ENCODE measurements at regions not wholly inside any gene's neighbourhood (a gene's known extent, or its start where the extent isn't known, plus 50 kb on each side); places are given as distances from the start of the nearest gene placed in this dataset.

GRCh38 chr6:111997853-111998208 lies 56.1 kb upstream of the CCN6 start (continued):
- TF ChIP-seq, protein P1, sequence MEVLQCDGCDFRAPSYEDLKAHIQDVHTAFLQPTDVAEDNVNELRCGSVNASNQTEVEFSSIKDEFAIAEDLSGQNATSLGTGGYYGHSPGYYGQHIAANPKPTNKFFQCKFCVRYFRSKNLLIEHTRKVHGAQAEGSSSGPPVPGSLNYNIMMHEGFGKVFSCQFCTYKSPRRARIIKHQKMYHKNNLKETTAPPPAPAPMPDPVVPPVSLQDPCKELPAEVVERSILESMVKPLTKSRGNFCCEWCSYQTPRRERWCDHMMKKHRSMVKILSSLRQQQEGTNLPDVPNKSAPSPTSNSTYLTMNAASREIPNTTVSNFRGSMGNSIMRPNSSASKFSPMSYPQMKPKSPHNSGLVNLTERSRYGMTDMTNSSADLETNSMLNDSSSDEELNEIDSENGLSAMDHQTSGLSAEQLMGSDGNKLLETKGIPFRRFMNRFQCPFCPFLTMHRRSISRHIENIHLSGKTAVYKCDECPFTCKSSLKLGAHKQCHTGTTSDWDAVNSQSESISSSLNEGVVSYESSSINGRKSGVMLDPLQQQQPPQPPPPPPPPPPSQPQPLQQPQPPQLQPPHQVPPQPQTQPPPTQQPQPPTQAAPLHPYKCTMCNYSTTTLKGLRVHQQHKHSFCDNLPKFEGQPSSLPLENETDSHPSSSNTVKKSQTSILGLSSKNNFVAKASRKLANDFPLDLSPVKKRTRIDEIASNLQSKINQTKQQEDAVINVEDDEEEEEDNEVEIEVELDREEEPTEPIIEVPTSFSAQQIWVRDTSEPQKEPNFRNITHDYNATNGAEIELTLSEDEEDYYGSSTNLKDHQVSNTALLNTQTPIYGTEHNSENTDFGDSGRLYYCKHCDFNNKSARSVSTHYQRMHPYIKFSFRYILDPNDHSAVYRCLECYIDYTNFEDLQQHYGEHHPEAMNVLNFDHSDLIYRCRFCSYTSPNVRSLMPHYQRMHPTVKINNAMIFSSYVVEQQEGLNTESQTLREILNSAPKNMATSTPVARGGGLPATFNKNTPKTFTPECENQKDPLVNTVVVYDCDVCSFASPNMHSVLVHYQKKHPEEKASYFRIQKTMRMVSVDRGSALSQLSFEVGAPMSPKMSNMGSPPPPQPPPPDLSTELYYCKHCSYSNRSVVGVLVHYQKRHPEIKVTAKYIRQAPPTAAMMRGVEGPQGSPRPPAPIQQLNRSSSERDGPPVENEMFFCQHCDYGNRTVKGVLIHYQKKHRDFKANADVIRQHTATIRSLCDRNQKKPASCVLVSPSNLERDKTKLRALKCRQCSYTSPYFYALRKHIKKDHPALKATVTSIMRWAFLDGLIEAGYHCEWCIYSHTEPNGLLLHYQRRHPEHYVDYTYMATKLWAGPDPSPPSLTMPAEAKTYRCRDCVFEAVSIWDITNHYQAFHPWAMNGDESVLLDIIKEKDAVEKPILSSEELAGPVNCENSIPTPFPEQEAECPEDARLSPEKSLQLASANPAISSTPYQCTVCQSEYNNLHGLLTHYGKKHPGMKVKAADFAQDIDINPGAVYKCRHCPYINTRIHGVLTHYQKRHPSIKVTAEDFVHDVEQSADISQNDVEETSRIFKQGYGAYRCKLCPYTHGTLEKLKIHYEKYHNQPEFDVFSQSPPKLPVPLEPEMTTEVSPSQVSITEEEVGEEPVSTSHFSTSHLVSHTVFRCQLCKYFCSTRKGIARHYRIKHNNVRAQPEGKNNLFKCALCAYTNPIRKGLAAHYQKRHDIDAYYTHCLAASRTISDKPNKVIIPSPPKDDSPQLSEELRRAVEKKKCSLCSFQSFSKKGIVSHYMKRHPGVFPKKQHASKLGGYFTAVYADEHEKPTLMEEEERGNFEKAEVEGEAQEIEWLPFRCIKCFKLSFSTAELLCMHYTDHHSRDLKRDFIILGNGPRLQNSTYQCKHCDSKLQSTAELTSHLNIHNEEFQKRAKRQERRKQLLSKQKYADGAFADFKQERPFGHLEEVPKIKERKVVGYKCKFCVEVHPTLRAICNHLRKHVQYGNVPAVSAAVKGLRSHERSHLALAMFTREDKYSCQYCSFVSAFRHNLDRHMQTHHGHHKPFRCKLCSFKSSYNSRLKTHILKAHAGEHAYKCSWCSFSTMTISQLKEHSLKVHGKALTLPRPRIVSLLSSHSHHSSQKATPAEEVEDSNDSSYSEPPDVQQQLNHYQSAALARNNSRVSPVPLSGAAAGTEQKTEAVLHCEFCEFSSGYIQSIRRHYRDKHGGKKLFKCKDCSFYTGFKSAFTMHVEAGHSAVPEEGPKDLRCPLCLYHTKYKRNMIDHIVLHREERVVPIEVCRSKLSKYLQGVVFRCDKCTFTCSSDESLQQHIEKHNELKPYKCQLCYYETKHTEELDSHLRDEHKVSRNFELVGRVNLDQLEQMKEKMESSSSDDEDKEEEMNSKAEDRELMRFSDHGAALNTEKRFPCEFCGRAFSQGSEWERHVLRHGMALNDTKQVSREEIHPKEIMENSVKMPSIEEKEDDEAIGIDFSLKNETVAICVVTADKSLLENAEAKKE (CRISPR knock-in tag; IDR thresholded peaks at IDR 0.05), result no peak
- no peak for TF ChIP-seq ZNF114 (CRISPR knock-in tag; IDR thresholded peaks at IDR 0.05)
- TF ChIP-seq STAT1 (IDR thresholded peaks at IDR 0.05; ENCODE audit: unreplicated experiment), result no peak
- TF ChIP-seq CREB1 (CRISPR knock-in tag; IDR thresholded peaks at IDR 0.05; ENCODE audit: low read depth), result no peak
- TF ChIP-seq NANOG (IDR thresholded peaks at IDR 0.05; ENCODE audit: borderline replicate concordance), result no peak
- TF ChIP-seq, protein P2, sequence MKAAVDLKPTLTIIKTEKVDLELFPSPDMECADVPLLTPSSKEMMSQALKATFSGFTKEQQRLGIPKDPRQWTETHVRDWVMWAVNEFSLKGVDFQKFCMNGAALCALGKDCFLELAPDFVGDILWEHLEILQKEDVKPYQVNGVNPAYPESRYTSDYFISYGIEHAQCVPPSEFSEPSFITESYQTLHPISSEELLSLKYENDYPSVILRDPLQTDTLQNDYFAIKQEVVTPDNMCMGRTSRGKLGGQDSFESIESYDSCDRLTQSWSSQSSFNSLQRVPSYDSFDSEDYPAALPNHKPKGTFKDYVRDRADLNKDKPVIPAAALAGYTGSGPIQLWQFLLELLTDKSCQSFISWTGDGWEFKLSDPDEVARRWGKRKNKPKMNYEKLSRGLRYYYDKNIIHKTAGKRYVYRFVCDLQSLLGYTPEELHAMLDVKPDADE (IDR thresholded peaks at IDR 0.05), result no peak
- no peak for TF ChIP-seq EZH2phosphoT487 (IDR thresholded peaks at IDR 0.05; ENCODE audit: unreplicated experiment)
- no peak for TF ChIP-seq EZH2 (IDR thresholded peaks at IDR 0.05; ENCODE audit: low read depth, unreplicated experiment)
- TF ChIP-seq JUNB (IDR thresholded peaks at IDR 0.05; ENCODE audit: unreplicated experiment), result no peak
- no peak for TF ChIP-seq ZNF331 (CRISPR knock-in tag; IDR thresholded peaks at IDR 0.05; ENCODE audit: low read depth)
- TF ChIP-seq POLR2AphosphoS5 (IDR thresholded peaks at IDR 0.05; ENCODE audit: low read depth), result no peak

Measured in GM23338 (cell line).